RPMI7951 (cell line): ENCODE measurements at regions not wholly inside any gene's neighbourhood (a gene's known extent, or its start where the extent isn't known, plus 50 kb on each side); places are given as distances from the start of the nearest gene placed in this dataset.
A peak's percentile ranks its signal among the peaks of the same experiment; 100 is the strongest.

Source experiments
- DNase-seq: peaks from one replicate; pipeline ENCODE4 v3.0.0-alpha.2; 2012; ENCODE audit warnings: low read depth

DNA sequence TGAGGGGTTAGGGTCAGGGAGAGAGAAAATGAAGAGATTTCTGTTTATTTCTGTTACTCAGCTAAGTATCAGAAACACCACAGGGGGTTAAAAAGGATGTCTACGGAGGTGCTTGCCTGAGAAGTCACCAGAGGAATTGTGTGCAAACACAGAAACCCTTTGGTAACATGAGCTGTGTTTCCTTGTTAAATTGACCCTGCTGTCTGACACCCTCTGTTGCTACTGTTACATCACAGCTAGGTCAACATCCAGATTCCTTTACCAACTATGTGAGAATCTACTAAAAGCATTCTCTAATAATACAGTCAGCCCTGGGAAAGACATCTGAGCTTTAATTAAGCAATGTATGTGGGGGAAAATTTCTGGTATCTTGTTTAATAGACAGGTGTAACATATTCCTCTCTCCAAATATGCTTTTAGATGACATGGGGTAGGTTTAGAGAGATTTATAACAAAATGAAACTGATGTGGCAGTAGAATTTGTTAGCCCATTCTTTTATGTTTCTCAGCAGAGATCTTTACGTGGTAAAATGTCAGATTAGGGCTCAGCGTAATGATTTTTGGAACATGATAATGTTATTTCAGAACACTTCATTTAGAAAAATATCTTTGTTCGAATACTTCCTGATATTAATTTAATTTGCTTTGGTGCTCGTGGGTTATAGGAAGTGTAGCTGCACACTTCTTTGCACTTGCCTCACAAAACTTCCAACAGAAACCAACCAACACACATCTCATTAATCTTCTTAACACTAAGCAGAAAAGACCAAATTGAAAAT, 168.0 kb upstream of the AHR start:
- peak; percentile 57 for DNase-seq

GRCh38 chr7:17131060-17131345, 167.4 kb upstream of the AHR start:
- peak; percentile 32 for DNase-seq

DNA sequence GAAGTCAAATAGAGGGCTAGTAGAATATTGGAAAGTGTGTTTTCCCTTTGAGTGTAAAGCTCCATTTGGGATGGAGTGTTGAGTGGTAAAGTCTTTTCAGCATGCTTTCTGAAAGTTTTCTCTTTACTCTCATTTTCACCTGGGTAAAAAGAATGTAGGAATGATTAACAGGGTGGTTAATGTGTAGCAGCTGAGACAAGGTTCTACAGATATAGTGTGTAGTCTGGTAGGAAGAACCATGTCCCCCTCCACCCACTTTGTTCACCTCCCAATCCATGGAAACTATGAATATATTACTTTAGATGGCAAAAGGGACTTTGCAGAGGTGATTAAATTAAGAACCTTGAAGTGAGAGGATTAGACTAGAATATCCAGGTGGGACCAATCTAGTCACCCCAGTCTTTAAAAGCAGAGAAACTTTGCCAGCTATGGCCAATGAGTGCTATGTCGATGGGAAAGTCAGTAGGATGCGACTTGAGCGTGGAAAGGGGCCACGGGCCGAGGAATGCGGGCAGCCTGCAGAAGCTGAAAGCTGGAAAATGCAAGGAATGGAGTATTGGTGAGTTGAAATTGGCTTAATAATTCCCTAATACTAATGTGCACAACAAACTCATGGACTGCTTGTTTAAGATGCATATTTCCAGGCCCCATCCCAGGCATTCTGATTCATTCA, 166.3 kb upstream of the AHR start:
- DNase-seq, result no peak

GRCh38 chr7:17132726-17133125, 165.7 kb upstream of the AHR start:
- no peak for DNase-seq

- no peak for DNase-seq
These were observed 164.5 kb upstream of the AHR start for GRCh38 chr7:17133977-17134376.

DNA sequence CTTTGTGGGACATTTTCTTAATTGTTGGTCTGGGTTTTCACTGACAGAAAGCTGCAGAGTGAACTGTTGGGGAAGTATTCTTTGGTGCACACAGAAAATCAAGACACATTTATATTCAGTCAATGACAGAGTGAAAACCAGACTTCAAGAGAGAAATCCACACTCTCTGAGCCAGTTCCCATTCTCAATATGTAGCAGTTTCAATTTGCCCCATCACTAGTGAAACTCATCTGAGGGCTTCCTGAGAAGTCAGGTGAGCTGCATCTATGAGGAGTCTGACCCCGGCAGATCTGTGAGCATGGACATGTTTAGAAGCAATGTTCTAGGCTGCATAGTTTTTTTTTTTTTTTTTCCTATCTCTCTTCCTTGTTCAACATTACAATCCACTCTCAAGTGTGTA, 163.7 kb upstream of the AHR start:
- no peak for DNase-seq

GRCh38 chr7:17136126-17136525, 162.3 kb upstream of the AHR start:
- DNase-seq, result no peak

DNA sequence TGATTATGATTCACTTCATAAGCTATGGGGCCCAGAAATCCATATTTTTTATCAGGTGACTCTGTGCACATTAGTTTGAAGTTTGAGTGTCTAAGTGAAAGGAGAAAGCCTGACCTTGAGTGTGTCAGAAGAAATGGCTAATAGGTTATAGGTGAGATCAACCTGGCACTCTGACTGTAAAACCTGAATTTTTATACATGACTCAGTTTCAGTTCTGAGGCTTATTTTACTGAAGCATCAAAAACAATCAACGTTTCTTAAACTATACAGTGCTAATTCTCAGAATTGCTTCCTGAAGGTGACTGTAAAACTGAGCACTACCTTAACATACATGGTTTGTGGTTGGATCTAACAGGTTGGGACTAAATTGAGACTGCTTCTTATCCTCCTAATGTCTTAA, 159.4 kb upstream of the AHR start:
- no peak for DNase-seq

- DNase-seq, result no peak
These were observed 158.0 kb upstream of the AHR start for GRCh38 chr7:17140406-17140805.

GRCh38 chr7:17142831-17143541, 155.5 kb upstream of the AHR start:
- DNase-seq, result peak; percentile 56

DNA sequence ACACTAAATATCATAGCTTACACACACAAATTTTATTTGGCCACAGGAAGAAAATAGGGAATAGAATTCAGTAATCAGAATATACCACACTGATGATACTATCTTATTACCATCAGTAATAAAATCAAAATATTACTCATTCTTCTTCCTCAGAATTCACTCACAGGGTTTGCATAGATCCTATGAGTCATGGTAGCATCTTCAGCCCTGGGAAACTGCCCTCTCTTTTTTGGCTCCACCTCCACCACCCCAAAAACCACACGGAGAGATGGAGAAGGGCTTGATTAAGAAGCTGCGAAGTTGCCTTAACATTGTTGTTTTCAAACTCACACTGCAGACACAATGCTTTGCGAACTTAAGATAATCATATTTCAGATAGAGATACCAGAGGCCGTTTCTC, 154.1 kb upstream of the AHR start:
- peak; percentile 85 for DNase-seq

DNA sequence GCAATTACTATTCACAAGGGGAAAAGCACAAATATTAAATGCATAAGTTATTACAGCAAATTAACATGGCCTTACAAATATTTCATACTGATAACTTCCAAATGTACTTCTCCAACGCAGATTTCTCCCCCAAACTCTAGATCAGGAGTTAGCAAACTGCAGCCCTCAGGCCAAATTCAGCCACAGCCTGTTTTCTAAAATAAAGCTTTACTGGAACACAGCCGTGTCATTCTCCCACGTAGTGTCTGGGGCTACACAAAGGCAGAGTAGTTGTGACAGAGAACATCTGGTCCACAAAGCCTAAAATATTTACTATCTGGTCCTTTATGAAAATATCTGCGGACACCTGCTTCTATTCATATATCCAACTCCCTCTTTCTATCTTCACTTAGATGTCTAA, 151.8 kb upstream of the AHR start:
- DNase-seq, result peak; percentile 65

- no peak for DNase-seq
These were observed 151.0 kb upstream of the AHR start for GRCh38 chr7:17147409-17147808.

DNA sequence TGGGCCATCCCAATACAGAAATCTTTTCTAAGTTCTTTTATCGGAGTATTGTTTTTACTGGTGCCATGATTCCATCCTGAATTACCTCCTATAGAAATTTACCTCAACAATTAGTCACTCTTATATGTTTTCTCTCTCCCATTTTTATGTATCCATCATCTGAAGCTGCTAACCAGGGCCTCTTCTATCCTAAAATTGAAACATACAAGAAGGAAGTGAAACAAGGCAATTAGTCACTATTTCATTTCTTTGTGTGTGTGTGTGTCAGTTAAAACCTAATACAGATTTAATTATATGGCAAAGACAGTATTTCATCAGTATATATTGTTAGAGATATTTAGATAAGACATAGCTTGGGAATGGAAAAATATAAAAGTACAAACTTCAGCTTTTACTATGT, 148.4 kb upstream of the AHR start:
- no peak for DNase-seq

GRCh38 chr7:17152721-17153120, 145.7 kb upstream of the AHR start:
- DNase-seq, result no peak

DNA sequence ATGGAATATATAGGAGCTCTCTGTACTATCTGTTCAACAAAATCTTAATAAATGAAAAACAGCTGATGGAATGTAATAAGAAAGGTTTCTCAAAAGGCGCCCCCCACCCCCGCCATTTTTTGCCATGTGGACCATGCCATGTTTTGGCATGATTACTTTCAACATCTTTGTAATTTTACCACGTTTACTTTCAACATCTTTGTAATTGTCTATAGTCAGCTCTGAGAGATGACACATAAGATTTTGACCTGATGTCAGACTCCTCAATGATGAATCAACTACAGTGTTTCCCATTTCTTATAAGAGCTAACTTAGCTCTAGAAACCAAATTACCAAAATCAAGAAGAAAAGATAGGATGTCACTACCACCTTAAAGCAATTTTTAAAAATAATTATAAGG, 144.9 kb upstream of the AHR start:
- no peak for DNase-seq

GRCh38 chr7:17155529-17155928, 142.9 kb upstream of the AHR start:
- DNase-seq, result no peak

GRCh38 chr7:17158261-17158660, 140.2 kb upstream of the AHR start:
- peak; percentile 27 for DNase-seq

GRCh38 chr7:17159500-17160037, 138.9 kb upstream of the AHR start:
- no peak for DNase-seq

DNA sequence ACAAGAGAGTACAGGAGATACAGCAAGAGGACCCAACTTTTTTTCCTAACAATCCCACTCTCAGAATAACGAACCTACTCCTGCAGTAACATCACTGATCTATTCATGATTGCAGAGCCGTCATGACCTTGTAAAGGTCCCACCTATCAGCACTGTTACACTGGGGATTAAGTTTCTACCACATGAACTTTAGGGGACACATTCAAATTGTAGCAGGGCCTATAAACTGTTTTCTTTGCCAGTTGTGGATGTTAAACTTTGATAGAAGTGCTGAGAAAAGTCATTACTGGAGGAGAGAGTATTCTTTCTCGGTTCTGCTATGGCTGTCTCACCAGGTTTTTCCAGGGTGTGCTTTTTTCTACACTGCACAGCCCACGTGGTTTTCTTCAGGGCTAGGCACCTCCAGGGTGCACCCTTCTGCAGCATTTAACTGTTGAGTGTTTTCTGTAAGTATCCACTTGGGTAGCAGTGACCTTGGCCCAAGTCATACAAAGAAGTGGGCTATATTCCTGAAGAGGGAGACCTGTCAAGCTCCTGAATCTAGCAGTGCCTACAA, 131.6 kb upstream of the AHR start:
- DNase-seq, result no peak

DNA sequence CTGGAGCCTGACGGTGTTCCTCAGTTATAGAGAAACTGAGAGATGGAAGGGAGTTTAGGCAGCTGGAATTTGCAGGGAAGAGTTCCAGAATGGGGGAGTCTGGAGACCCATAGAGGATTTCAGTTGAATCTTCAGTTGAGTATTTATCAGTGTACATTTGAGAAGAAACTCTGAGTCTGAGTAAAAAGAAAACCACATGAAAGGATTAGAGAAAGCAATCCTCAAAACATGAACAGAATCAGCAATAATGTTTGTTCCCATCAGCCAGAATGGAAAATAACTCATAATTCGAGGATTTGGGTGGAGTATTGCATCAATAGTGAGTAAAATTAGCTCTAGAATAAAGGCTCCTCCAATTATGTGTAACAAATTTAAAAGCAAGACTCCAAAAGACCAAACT, 130.0 kb upstream of the AHR start:
- DNase-seq, result no peak

GRCh38 chr7:17171427-17171826, 127.0 kb upstream of the AHR start:
- DNase-seq, result no peak
